Rectal smooth muscle tissue (tissue), 1 donor: ENCODE measurements at regions not wholly inside any gene's neighbourhood (a gene's known extent, or its start where the extent isn't known, plus 50 kb on each side); places are given as distances from the start of the nearest gene placed in this dataset.

Experiments
- H3K27ac ChIP-seq: one replicate; pipeline ENCODE4 v1.7.0; 2013; ENCODE audit warnings: low read depth, low read length, inconsistent platforms
- H3K27me3 ChIP-seq: one replicate; pipeline ENCODE4 v1.7.0; 2013; ENCODE audit warnings: low read length; ENCODE audit not compliant: control insufficient read depth, insufficient read depth
- H3K36me3 ChIP-seq: one replicate; pipeline ENCODE4 v1.7.0; 2013; ENCODE audit warnings: low read length; ENCODE audit not compliant: control insufficient read depth, insufficient read depth
- H3K4me1 ChIP-seq: one replicate; pipeline ENCODE4 v1.7.0; 2013; ENCODE audit warnings: low read length; ENCODE audit not compliant: control insufficient read depth, insufficient read depth
- H3K4me3 ChIP-seq: one replicate; pipeline ENCODE4 v1.7.0; 2013; ENCODE audit warnings: low read length
- H3K9ac ChIP-seq: one replicate; pipeline ENCODE4 v1.7.0; 2013; ENCODE audit warnings: low read length

DNA sequence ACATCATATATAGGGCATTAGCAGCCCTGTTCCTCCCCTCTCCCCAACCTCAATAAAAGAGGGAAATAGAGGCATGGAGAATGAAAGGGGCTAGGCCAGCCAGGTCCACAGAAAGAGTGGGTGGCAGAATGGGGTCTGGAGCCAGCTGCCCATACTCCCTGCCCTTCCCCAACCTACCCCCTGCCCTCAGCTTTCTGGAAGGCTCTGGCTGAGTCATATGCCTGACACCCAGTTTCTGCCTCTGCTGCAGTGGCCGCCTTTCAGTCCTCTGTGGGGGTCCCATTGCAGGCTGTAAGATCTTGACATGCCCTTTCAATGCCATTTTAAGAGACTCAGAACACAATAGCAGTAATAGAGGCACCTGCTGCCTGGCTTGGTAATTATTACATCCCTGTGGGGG is 95.7 kb downstream of the LINGO1 start:
- no peaks in the 10 kb centered on the region for H3K4me1 ChIP-seq
- no peak overlapping the region for H3K4me3 ChIP-seq
- H3K9ac ChIP-seq = no peak overlapping the region

DNA sequence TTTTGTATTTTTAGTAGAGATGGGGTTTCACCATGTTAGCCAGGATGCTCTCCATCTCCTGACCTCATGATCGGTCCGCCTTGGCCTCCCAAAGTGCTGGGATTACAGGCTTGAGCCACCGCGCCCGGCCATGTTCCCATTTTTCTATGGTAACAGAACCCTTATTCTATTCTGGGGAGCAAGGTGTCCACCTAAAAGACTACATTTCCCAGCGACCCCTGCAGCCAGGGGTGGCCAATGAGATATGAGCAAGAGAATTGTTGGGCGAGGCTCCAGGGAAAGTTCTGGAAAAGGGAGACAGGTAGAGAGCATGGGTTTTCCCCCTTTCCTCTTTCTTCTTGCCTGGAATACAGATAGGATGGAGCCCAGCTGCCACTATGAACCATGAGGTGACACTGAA is 96.9 kb downstream of the LINGO1 start:
- Histone ChIP-seq H3K4me3 (no peak overlapping the region), H3K9ac (no peak overlapping the region), H3K36me3 (no peaks in the 10 kb centered on the region), H3K27me3 (no peaks in the 10 kb centered on the region), H3K4me1 (no peaks in the 10 kb centered on the region), H3K27ac (no peak overlapping the region)

More for the DNA sequence above, 95.7 kb downstream of the LINGO1 start:
- Histone ChIP-seq H3K36me3 (no peaks in the 10 kb centered on the region), H3K27me3 (no peaks in the 10 kb centered on the region), H3K27ac (no peak overlapping the region)
